ENCODE measurements at regions not wholly inside any gene's neighbourhood (a gene's known extent, or its start where the extent isn't known, plus 50 kb on each side); places are given as distances from the start of the nearest gene placed in this dataset.

- 0% methylated on average over 1 of the region's 1 CpG for WGBS (ENCODE audit: insufficient coverage, low coverage, missing lambda C conversion rate)
- no peaks in the 10 kb centered on the region for H3K79me2 ChIP-seq (ENCODE audit: control insufficient read depth, insufficient read depth, low read length)
- BruUV-seq (replicated peaks), result no TSS peak
- no peak overlapping the region for H2AFZ ChIP-seq (ENCODE audit: low read depth, low read length)
- H3K4me1 ChIP-seq (replicated peaks in 1 of 2; ENCODE audit: control insufficient read depth in 2 of 2, insufficient read depth in 2 of 2, low read length in 2 of 2), result no peaks in the 10 kb centered on the region
- H3K4me2 ChIP-seq (ENCODE audit: insufficient read depth, low read length), result no peak overlapping the region
- FAIRE-seq, result no peak
- no peak overlapping the region for H3K4me3 ChIP-seq
- ChIA-PET CTCF (ENCODE audit: low intra/inter-chr PET ratio) (interaction anchor here (0.6 kb wide), 1 partner anchor 735 kb away, joined by 3 read pairs; no protein-coding TSS in a partner anchor), POLR2A (no interaction called here)
- H3K36me3 ChIP-seq (ENCODE audit: control insufficient read depth, insufficient read depth, low read length), result no peaks in the 10 kb centered on the region
- H3K27ac ChIP-seq (ENCODE audit: extremely low read depth, low read depth, low read length), result no peak overlapping the region
- TF ChIP-seq TAF15 (IDR thresholded peaks at IDR 0.05; ENCODE audit: low read depth, low read length) (no peak), ZBTB1 (CRISPR knock-in tag; IDR thresholded peaks at IDR 0.05; ENCODE audit: borderline replicate concordance, low read depth) (no peak), BHLHE40 (IDR thresholded peaks at IDR 0.05; ENCODE audit: low read length) (no peak), JUNB (CRISPR knock-in tag; conservative IDR thresholded peaks at IDR 0.05) (no peak), SAFB (IDR thresholded peaks at IDR 0.05; ENCODE audit: borderline replicate concordance, low read depth, low read length) (no peak), NR4A1 (CRISPR knock-in tag; IDR thresholded peaks at IDR 0.05) (no peak), NR4A1 (tag; IDR thresholded peaks at IDR 0.05) (no peak), YBX1 (IDR thresholded peaks at IDR 0.05) (no peak), NR2C2 (CRISPR knock-in tag; IDR thresholded peaks at IDR 0.05) (no peak), NR2C2 (tag; IDR thresholded peaks at IDR 0.05) (no peak), ZKSCAN8 (CRISPR knock-in tag; IDR thresholded peaks at IDR 0.05) (no peak), ZNF41 (CRISPR knock-in tag; conservative IDR thresholded peaks at IDR 0.05) (no peak), ZFPM2 (CRISPR knock-in tag; IDR thresholded peaks at IDR 0.05) (no peak), KAT8 (IDR thresholded peaks at IDR 0.05; ENCODE audit: low read depth) (no peak), PPARD (CRISPR knock-in tag; IDR thresholded peaks at IDR 0.05) (no peak), ZNF311 (CRISPR knock-in tag; IDR thresholded peaks at IDR 0.05) (no peak), TCF15 (CRISPR knock-in tag; IDR thresholded peaks at IDR 0.05) (no peak), NFRKB (IDR thresholded peaks at IDR 0.05; ENCODE audit: low read depth) (no peak)
- no peak for DNase-seq (ENCODE audit: extremely low read depth in 1 of 4, low spot score in 3 of 4)
- in situ Hi-C loops (cut with MboI), result no loop called here
- no peak for ATAC-seq
- H3K9me3 ChIP-seq (replicated peaks; ENCODE audit: control insufficient read depth, insufficient read depth, low read depth, low read length), result no peaks in the 10 kb centered on the region; the same call in 1 of the 2 replicates
- H3K9ac ChIP-seq (ENCODE audit: insufficient read depth in 1 of 2, low read depth in 2 of 2, low read length in 2 of 2), result no peak overlapping the region
- H3K27me3 ChIP-seq (ENCODE audit: control insufficient read depth in 2 of 2, insufficient read depth in 2 of 2, low read length in 2 of 2), result no peaks in the 10 kb centered on the region
- intact Hi-C loops (cut with micrococcal nuclease), result no loop called here
- H3K9me1 ChIP-seq (ENCODE audit: control insufficient read depth, insufficient read depth, low read length), result no peaks in the 10 kb centered on the region
- no peaks in the 10 kb centered on the region for H4K20me1 ChIP-seq (replicated peaks; ENCODE audit: control insufficient read depth, insufficient read depth, low read length)
These were observed 606.6 kb upstream of the ROBO1 start for GRCh38 chr3:80374423-80374822.

All from K562 (cell line).